ENCODE measurements at regions not wholly inside any gene's neighbourhood (a gene's known extent, or its start where the extent isn't known, plus 50 kb on each side); places are given as distances from the start of the nearest gene placed in this dataset.

DNA sequence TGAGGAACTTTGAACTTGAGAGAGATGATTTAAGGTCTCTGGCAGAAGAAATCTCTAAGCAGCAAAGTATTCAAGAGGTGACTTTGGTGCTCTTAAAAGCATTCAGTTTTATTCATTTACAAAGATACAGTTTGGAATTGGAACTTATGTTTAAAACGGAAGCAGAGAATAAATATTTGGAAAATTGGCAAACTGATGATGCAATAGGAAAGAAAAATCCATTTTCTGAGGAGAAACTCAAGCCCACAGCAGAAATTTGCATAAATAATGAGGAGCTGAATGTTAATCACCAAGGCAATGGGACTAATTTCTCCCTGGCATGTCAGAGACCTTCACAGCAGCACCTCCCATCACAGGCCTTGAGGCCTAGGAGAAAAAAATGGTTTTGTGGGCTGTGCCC lies 1022.5 kb upstream of the CHAC2 start:
- TF ChIP-seq, protein P1, sequence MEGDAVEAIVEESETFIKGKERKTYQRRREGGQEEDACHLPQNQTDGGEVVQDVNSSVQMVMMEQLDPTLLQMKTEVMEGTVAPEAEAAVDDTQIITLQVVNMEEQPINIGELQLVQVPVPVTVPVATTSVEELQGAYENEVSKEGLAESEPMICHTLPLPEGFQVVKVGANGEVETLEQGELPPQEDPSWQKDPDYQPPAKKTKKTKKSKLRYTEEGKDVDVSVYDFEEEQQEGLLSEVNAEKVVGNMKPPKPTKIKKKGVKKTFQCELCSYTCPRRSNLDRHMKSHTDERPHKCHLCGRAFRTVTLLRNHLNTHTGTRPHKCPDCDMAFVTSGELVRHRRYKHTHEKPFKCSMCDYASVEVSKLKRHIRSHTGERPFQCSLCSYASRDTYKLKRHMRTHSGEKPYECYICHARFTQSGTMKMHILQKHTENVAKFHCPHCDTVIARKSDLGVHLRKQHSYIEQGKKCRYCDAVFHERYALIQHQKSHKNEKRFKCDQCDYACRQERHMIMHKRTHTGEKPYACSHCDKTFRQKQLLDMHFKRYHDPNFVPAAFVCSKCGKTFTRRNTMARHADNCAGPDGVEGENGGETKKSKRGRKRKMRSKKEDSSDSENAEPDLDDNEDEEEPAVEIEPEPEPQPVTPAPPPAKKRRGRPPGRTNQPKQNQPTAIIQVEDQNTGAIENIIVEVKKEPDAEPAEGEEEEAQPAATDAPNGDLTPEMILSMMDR (IDR thresholded peaks at IDR 0.05) = no peak
- TF ChIP-seq POLR2AphosphoS5 (IDR thresholded peaks at IDR 0.05) (no peak), POLR2A (IDR thresholded peaks at IDR 0.05) (no peak)

Measured in suprapubic skin (tissue), 4 donors.